GM12878 (cell line): ENCODE measurements at regions not wholly inside any gene's neighbourhood (a gene's known extent, or its start where the extent isn't known, plus 50 kb on each side); places are given as distances from the start of the nearest gene placed in this dataset.

Experiments
- EGR1 ChIP-seq, 2 experiments: IDR thresholded peaks; 1 replicate in 1 of 2; 2 replicates in 1 of 2; pipeline ENCODE4 v1.6.1; 2011 to 2012; ENCODE audit warnings: low read depth in 2 of 2, low read length in 2 of 2, borderline replicate concordance in 1 of 2, mild to moderate bottlenecking in 1 of 2, moderate library complexity in 1 of 2
- MEF2A ChIP-seq: IDR thresholded peaks from 2 replicates; pipeline ENCODE4 v1.6.1; 2011; ENCODE audit warnings: low read depth, mild to moderate bottlenecking, low read length, moderate library complexity; ENCODE audit not compliant: insufficient read depth
- NBN ChIP-seq: fragments of 450-650 bp; IDR thresholded peaks from 2 replicates; pipeline ENCODE4 v1.6.1; 2016
- TF ChIP-seq, protein P1 (sequence below): fragments of 450-650 bp; IDR thresholded peaks from 2 replicates; pipeline ENCODE4 v1.6.1; 2016; ENCODE audit warnings: mild to moderate bottlenecking
- TF ChIP-seq, protein P2 (sequence below): fragments of 450-650 bp; IDR thresholded peaks from 2 replicates; pipeline ENCODE4 v1.6.1; 2016; ENCODE audit warnings: mild to moderate bottlenecking, moderate library complexity, borderline replicate concordance
- TF ChIP-seq, protein P3 (sequence below): IDR thresholded peaks from 2 replicates; pipeline ENCODE4 v1.6.1; 2011; ENCODE audit warnings: mild to moderate bottlenecking, low read depth, low read length, moderate library complexity; ENCODE audit not compliant: insufficient replicate concordance
- TF ChIP-seq, protein P4 (sequence below): fragments of 450-650 bp; IDR thresholded peaks from 2 replicates; pipeline ENCODE4 v1.6.1; 2016; ENCODE audit warnings: mild to moderate bottlenecking

DNA sequence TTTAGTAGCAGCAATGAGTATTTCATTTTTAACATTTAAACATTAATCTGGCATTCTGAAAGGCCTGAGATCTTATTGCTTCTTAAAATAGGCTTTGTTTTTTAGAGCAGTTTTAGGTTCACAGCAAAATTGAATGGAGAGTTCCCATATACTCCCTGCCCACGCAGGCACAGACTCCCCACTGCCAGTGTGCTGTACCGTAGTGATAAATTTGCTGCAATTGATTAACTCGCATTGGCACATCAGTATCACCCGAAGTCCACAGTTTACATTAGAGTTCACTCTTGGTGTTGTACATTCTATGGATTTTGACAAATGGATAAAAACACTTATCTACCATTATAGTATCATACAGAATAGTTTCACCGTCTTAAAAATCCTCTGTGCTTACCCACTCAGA lies 71.8 kb upstream of the ERRFI1 start (continued):
- TF ChIP-seq, protein P1, sequence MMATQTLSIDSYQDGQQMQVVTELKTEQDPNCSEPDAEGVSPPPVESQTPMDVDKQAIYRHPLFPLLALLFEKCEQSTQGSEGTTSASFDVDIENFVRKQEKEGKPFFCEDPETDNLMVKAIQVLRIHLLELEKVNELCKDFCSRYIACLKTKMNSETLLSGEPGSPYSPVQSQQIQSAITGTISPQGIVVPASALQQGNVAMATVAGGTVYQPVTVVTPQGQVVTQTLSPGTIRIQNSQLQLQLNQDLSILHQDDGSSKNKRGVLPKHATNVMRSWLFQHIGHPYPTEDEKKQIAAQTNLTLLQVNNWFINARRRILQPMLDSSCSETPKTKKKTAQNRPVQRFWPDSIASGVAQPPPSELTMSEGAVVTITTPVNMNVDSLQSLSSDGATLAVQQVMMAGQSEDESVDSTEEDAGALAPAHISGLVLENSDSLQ = no peak
- peak in 1 of 2 experiments; percentile 27; a peak in 1 of 3 replicates for TF ChIP-seq EGR1 (IDR thresholded peaks at IDR 0.05; ENCODE audit: borderline replicate concordance in 1 of 2, low read depth in 2 of 2, low read length in 2 of 2)
- TF ChIP-seq, protein P2, sequence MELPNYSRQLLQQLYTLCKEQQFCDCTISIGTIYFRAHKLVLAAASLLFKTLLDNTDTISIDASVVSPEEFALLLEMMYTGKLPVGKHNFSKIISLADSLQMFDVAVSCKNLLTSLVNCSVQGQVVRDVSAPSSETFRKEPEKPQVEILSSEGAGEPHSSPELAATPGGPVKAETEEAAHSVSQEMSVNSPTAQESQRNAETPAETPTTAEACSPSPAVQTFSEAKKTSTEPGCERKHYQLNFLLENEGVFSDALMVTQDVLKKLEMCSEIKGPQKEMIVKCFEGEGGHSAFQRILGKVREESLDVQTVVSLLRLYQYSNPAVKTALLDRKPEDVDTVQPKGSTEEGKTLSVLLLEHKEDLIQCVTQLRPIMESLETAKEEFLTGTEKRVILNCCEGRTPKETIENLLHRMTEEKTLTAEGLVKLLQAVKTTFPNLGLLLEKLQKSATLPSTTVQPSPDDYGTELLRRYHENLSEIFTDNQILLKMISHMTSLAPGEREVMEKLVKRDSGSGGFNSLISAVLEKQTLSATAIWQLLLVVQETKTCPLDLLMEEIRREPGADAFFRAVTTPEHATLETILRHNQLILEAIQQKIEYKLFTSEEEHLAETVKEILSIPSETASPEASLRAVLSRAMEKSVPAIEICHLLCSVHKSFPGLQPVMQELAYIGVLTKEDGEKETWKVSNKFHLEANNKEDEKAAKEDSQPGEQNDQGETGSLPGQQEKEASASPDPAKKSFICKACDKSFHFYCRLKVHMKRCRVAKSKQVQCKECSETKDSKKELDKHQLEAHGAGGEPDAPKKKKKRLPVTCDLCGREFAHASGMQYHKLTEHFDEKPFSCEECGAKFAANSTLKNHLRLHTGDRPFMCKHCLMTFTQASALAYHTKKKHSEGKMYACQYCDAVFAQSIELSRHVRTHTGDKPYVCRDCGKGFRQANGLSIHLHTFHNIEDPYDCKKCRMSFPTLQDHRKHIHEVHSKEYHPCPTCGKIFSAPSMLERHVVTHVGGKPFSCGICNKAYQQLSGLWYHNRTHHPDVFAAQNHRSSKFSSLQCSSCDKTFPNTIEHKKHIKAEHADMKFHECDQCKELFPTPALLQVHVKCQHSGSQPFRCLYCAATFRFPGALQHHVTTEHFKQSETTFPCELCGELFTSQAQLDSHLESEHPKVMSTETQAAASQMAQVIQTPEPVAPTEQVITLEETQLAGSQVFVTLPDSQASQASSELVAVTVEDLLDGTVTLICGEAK = peak; percentile 35; the same call in 1 of the 2 replicates
- TF ChIP-seq NBN = no peak
- TF ChIP-seq, protein P3, sequence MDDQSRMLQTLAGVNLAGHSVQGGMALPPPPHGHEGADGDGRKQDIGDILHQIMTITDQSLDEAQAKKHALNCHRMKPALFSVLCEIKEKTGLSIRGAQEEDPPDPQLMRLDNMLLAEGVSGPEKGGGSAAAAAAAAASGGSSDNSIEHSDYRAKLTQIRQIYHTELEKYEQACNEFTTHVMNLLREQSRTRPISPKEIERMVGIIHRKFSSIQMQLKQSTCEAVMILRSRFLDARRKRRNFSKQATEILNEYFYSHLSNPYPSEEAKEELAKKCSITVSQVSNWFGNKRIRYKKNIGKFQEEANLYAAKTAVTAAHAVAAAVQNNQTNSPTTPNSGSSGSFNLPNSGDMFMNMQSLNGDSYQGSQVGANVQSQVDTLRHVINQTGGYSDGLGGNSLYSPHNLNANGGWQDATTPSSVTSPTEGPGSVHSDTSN = no peak
- 0 out of 2 replicates have a peak, but pooled peaks have one; percentile 6 for TF ChIP-seq MEF2A
- TF ChIP-seq, protein P4, sequence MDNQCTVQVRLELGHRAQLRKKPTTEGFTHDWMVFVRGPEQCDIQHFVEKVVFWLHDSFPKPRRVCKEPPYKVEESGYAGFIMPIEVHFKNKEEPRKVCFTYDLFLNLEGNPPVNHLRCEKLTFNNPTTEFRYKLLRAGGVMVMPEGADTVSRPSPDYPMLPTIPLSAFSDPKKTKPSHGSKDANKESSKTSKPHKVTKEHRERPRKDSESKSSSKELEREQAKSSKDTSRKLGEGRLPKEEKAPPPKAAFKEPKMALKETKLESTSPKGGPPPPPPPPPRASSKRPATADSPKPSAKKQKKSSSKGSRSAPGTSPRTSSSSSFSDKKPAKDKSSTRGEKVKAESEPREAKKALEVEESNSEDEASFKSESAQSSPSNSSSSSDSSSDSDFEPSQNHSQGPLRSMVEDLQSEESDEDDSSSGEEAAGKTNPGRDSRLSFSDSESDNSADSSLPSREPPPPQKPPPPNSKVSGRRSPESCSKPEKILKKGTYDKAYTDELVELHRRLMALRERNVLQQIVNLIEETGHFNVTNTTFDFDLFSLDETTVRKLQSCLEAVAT = no peak
